ENCODE measurements at regions not wholly inside any gene's neighbourhood (a gene's known extent, or its start where the extent isn't known, plus 50 kb on each side); places are given as distances from the start of the nearest gene placed in this dataset.

GRCh38 chr13:53197424-53197823, 168.8 kb downstream of the OLFM4 start:
- ATAC-seq (replicated peaks in 1 of 4) (no peak), DNase-seq (no peak)
- ChIA-PET CTCF (no interaction called here), POLR2A (no interaction called here)
- Mint-ChIP-seq H3K4me3 (no peak overlapping the region), H3K36me3 (no peaks in the 10 kb centered on the region), H3K9me3 (peaks cover 0 to 5% (median 0%) of the 10 kb centered on the region in 3 donors), H3K27ac (no peak overlapping the region), H3K4me1 (no peaks in the 10 kb centered on the region), H3K27me3 (peaks cover 7 to 8% of the 10 kb centered on the region in 2 donors)
- WGBS (ENCODE audit: insufficient coverage) = no CpG with 5 or more reads among the region's 1 CpG
- Histone ChIP-seq H3K36me3 (ENCODE audit: control insufficient read depth in 2 of 2, extremely low read depth in 1 of 2, insufficient read depth in 1 of 2, low read length in 1 of 2) (no peaks in the 10 kb centered on the region), H3K9me3 (no peaks in the 10 kb centered on the region), H3K27me3 (replicated peaks in 1 of 2; ENCODE audit: control insufficient read depth in 2 of 2, extremely low read depth in 1 of 2, insufficient read depth in 2 of 2, low read length in 1 of 2) (peaks cover 10 to 23% of the 10 kb centered on the region in 2 experiments), H3K4me3 (ENCODE audit: control insufficient read depth in 1 of 2, extremely low read depth in 1 of 2, low read length in 1 of 2) (no peak overlapping the region), H3K4me1 (ENCODE audit: control insufficient read depth in 1 of 2, extremely low read depth in 1 of 2, insufficient read depth in 2 of 2, low read length in 2 of 2) (peaks cover 0 to 2% of the 10 kb centered on the region in 2 experiments), H3K27ac (ENCODE audit: low read length) (no peak overlapping the region)

GRCh38 chr13:53198017-53198416, 169.4 kb downstream of the OLFM4 start:
- H3K36me3 Mint-ChIP-seq = no peaks in the 10 kb centered on the region
- H3K9me3 Mint-ChIP-seq = peaks cover 0 to 5% (median 0%) of the 10 kb centered on the region in 3 donors
- ChIA-PET CTCF (no interaction called here), POLR2A (no interaction called here)
- peaks cover 8 to 10% of the 10 kb centered on the region in 2 donors for H3K27me3 Mint-ChIP-seq
- ATAC-seq (replicated peaks in 1 of 4) (no peak), DNase-seq (no peak)
- 83% methylated on average over 1 of the region's 1 CpG for WGBS (ENCODE audit: insufficient coverage)
- Histone ChIP-seq H3K27ac (ENCODE audit: low read length) (no peak overlapping the region), H3K4me1 (ENCODE audit: control insufficient read depth in 1 of 2, extremely low read depth in 1 of 2, insufficient read depth in 2 of 2, low read length in 2 of 2) (peaks cover 0 to 2% of the 10 kb centered on the region in 2 experiments), H3K9me3 (no peaks in the 10 kb centered on the region), H3K36me3 (ENCODE audit: control insufficient read depth in 2 of 2, extremely low read depth in 1 of 2, insufficient read depth in 1 of 2, low read length in 1 of 2) (no peaks in the 10 kb centered on the region), H3K4me3 (ENCODE audit: control insufficient read depth in 1 of 2, extremely low read depth in 1 of 2, low read length in 1 of 2) (no peak overlapping the region), H3K27me3 (replicated peaks in 1 of 2; ENCODE audit: control insufficient read depth in 2 of 2, extremely low read depth in 1 of 2, insufficient read depth in 2 of 2, low read length in 1 of 2) (peaks cover 7 to 26% of the 10 kb centered on the region in 2 experiments)
- H3K4me3 Mint-ChIP-seq = no peak overlapping the region
- no peak overlapping the region for H3K27ac Mint-ChIP-seq
- no peaks in the 10 kb centered on the region for H3K4me1 Mint-ChIP-seq

- H3K9me3 Mint-ChIP-seq = peaks cover 0 to 5% (median 0%) of the 10 kb centered on the region in 3 donors
- H3K27ac Mint-ChIP-seq = no peak overlapping the region
- H3K9me3 ChIP-seq = no peaks in the 10 kb centered on the region
- peaks cover 7 to 26% of the 10 kb centered on the region in 2 experiments for H3K27me3 ChIP-seq (replicated peaks in 1 of 2; ENCODE audit: control insufficient read depth in 2 of 2, extremely low read depth in 1 of 2, insufficient read depth in 2 of 2, low read length in 1 of 2)
- POLR2A ChIA-PET = no interaction called here
- H3K4me3 ChIP-seq (ENCODE audit: control insufficient read depth in 1 of 2, extremely low read depth in 1 of 2, low read length in 1 of 2) = no peak overlapping the region
- H3K27ac ChIP-seq (ENCODE audit: low read length) = no peak overlapping the region
- H3K36me3 ChIP-seq (ENCODE audit: control insufficient read depth in 2 of 2, extremely low read depth in 1 of 2, insufficient read depth in 1 of 2, low read length in 1 of 2) = no peaks in the 10 kb centered on the region
- 68% methylated on average over 2 of the region's 4 CpGs for WGBS (ENCODE audit: insufficient coverage)
- no peaks in the 10 kb centered on the region for H3K36me3 Mint-ChIP-seq
- no peak for DNase-seq
- no peak for ATAC-seq (replicated peaks in 1 of 4)
- H3K4me1 Mint-ChIP-seq = no peaks in the 10 kb centered on the region
- peaks cover 8 to 11% of the 10 kb centered on the region in 2 donors for H3K27me3 Mint-ChIP-seq
- H3K4me1 ChIP-seq (ENCODE audit: control insufficient read depth in 1 of 2, extremely low read depth in 1 of 2, insufficient read depth in 2 of 2, low read length in 2 of 2) = peaks cover 0 to 2% of the 10 kb centered on the region in 2 experiments
- CTCF ChIA-PET = no interaction called here
- H3K4me3 Mint-ChIP-seq = no peak overlapping the region
Observed at GRCh38 chr13:53198736-53199135, 170.1 kb downstream of the OLFM4 start.

- peaks cover 7 to 26% of the 10 kb centered on the region in 2 experiments for H3K27me3 ChIP-seq (replicated peaks in 1 of 2; ENCODE audit: control insufficient read depth in 2 of 2, extremely low read depth in 1 of 2, insufficient read depth in 2 of 2, low read length in 1 of 2)
- no peak for DNase-seq
- no peaks in the 10 kb centered on the region for H3K9me3 ChIP-seq
- peaks cover 0 to 2% of the 10 kb centered on the region in 2 experiments for H3K4me1 ChIP-seq (ENCODE audit: control insufficient read depth in 1 of 2, extremely low read depth in 1 of 2, insufficient read depth in 2 of 2, low read length in 2 of 2)
- ChIA-PET POLR2A (no interaction called here), CTCF (no interaction called here)
- Mint-ChIP-seq H3K4me3 (no peak overlapping the region), H3K27ac (no peak overlapping the region), H3K36me3 (no peaks in the 10 kb centered on the region), H3K27me3 (peaks cover 6 to 15% of the 10 kb centered on the region in 2 donors), H3K4me1 (no peaks in the 10 kb centered on the region), H3K9me3 (peaks cover 0 to 11% (median 0%) of the 10 kb centered on the region in 3 donors)
- H3K27ac ChIP-seq (ENCODE audit: low read length) = no peak overlapping the region
- H3K4me3 ChIP-seq (ENCODE audit: control insufficient read depth in 1 of 2, extremely low read depth in 1 of 2, low read length in 1 of 2) = no peak overlapping the region
- WGBS (ENCODE audit: insufficient coverage) = 79% methylated on average over 34 of the region's 34 CpGs
- no peak for ATAC-seq (replicated peaks in 1 of 4)
- H3K36me3 ChIP-seq (ENCODE audit: control insufficient read depth in 2 of 2, extremely low read depth in 1 of 2, insufficient read depth in 1 of 2, low read length in 1 of 2) = no peaks in the 10 kb centered on the region
Observed at GRCh38 chr13:53200075-53200474, 171.5 kb downstream of the OLFM4 start.

- H3K4me1 Mint-ChIP-seq = no peaks in the 10 kb centered on the region
- Histone ChIP-seq H3K27me3 (replicated peaks in 1 of 2; ENCODE audit: control insufficient read depth in 2 of 2, extremely low read depth in 1 of 2, insufficient read depth in 2 of 2, low read length in 1 of 2) (peaks cover 7 to 26% of the 10 kb centered on the region in 2 experiments), H3K27ac (ENCODE audit: low read length) (no peak overlapping the region), H3K4me3 (ENCODE audit: control insufficient read depth in 1 of 2, extremely low read depth in 1 of 2, low read length in 1 of 2) (no peak overlapping the region), H3K9me3 (no peaks in the 10 kb centered on the region), H3K4me1 (ENCODE audit: control insufficient read depth in 1 of 2, extremely low read depth in 1 of 2, insufficient read depth in 2 of 2, low read length in 2 of 2) (peaks cover 0 to 2% of the 10 kb centered on the region in 2 experiments), H3K36me3 (ENCODE audit: control insufficient read depth in 2 of 2, extremely low read depth in 1 of 2, insufficient read depth in 1 of 2, low read length in 1 of 2) (no peaks in the 10 kb centered on the region)
- DNase-seq (no peak), ATAC-seq (replicated peaks in 1 of 4) (no peak)
- no peak overlapping the region for H3K4me3 Mint-ChIP-seq
- ChIA-PET POLR2A (no interaction called here), CTCF (no interaction called here)
- peaks cover 6 to 15% of the 10 kb centered on the region in 2 donors for H3K27me3 Mint-ChIP-seq
- H3K27ac Mint-ChIP-seq = no peak overlapping the region
- 26% methylated on average over 121 of the region's 121 CpGs for WGBS (ENCODE audit: insufficient coverage)
- peaks cover 0 to 12% (median 0%) of the 10 kb centered on the region in 3 donors for H3K9me3 Mint-ChIP-seq
- no peaks in the 10 kb centered on the region for H3K36me3 Mint-ChIP-seq
Observed at GRCh38 chr13:53200498-53201453, 172.2 kb downstream of the OLFM4 start.

- DNase-seq (no peak), ATAC-seq (replicated peaks in 1 of 4) (no peak)
- H3K27ac ChIP-seq (ENCODE audit: low read length) = no peak overlapping the region
- Mint-ChIP-seq H3K4me1 (no peaks in the 10 kb centered on the region), H3K27ac (no peak overlapping the region), H3K4me3 (no peak overlapping the region), H3K27me3 (peaks cover 6 to 15% of the 10 kb centered on the region in 2 donors), H3K36me3 (no peaks in the 10 kb centered on the region), H3K9me3 (peaks cover 0 to 15% (median 0%) of the 10 kb centered on the region in 3 donors)
- ChIA-PET POLR2A (no interaction called here), CTCF (no interaction called here)
- no peaks in the 10 kb centered on the region for H3K36me3 ChIP-seq (ENCODE audit: control insufficient read depth in 2 of 2, extremely low read depth in 1 of 2, insufficient read depth in 1 of 2, low read length in 1 of 2)
- peaks cover 0 to 2% of the 10 kb centered on the region in 2 experiments for H3K4me1 ChIP-seq (ENCODE audit: control insufficient read depth in 1 of 2, extremely low read depth in 1 of 2, insufficient read depth in 2 of 2, low read length in 2 of 2)
- H3K27me3 ChIP-seq (replicated peaks in 1 of 2; ENCODE audit: control insufficient read depth in 2 of 2, extremely low read depth in 1 of 2, insufficient read depth in 2 of 2, low read length in 1 of 2) = peaks cover 7 to 26% of the 10 kb centered on the region in 2 experiments
- no peak overlapping the region for H3K4me3 ChIP-seq (ENCODE audit: control insufficient read depth in 1 of 2, extremely low read depth in 1 of 2, low read length in 1 of 2)
- 30% methylated on average over 72 of the region's 74 CpGs for WGBS (ENCODE audit: insufficient coverage)
- no peaks in the 10 kb centered on the region for H3K9me3 ChIP-seq
Observed at GRCh38 chr13:53201454-53202225, 173.0 kb downstream of the OLFM4 start.

Data from T-cell (primary cell).